KMS-11 (cell line): ENCODE measurements at regions not wholly inside any gene's neighbourhood (a gene's known extent, or its start where the extent isn't known, plus 50 kb on each side); places are given as distances from the start of the nearest gene placed in this dataset.

Experiments used
- H2AFZ ChIP-seq: fragments of 200-600 bp; sonication (generic); 2 replicates; pipeline ENCODE4 v1.6.1; 2016; ENCODE audit warnings: antibody characterized with exemption, mixed run types, low read depth
- H3K27ac ChIP-seq: fragments of 200-600 bp; sonication (generic); 2 replicates; pipeline ENCODE4 v1.6.1; 2016; ENCODE audit warnings: mild to moderate bottlenecking, mixed run types
- H3K27me3 ChIP-seq: fragments of 200-600 bp; sonication (generic); 2 replicates; pipeline ENCODE4 v1.6.1; 2017; ENCODE audit warnings: mild to moderate bottlenecking, low read depth, mixed run types, moderate library complexity; ENCODE audit not compliant: insufficient read depth
- H3K36me3 ChIP-seq: fragments of 200-600 bp; sonication (generic); 2 replicates; pipeline ENCODE4 v1.6.1; 2017; ENCODE audit warnings: mild to moderate bottlenecking, mixed run types; ENCODE audit not compliant: insufficient read depth
- H3K4me1 ChIP-seq: fragments of 200-600 bp; sonication (generic); 2 replicates; pipeline ENCODE4 v1.6.1; 2016; ENCODE audit warnings: mild to moderate bottlenecking, low read depth, mixed run types; ENCODE audit not compliant: poor library complexity, severe bottlenecking
- H3K4me2 ChIP-seq: fragments of 200-600 bp; sonication (generic); 2 replicates; pipeline ENCODE4 v1.7.0; 2016; ENCODE audit warnings: mild to moderate bottlenecking, mixed run types
- H3K4me3 ChIP-seq: fragments of 200-600 bp; sonication (generic); IDR thresholded peaks from 2 replicates; pipeline ENCODE4 v1.6.1; 2017; ENCODE audit warnings: low read depth, low read length, mixed read lengths; ENCODE audit not compliant: insufficient read depth
- H3K79me2 ChIP-seq: fragments of 200-600 bp; sonication (generic); 2 replicates; pipeline ENCODE4 v1.6.1; 2016; ENCODE audit warnings: low read depth, mixed run types; ENCODE audit not compliant: insufficient read depth
- H3K9ac ChIP-seq: fragments of 200-600 bp; sonication (generic); 2 replicates; pipeline ENCODE4 v1.6.1; 2016; ENCODE audit warnings: mild to moderate bottlenecking, mixed run types
- H4K20me1 ChIP-seq: fragments of 200-600 bp; sonication (generic); 2 replicates; pipeline ENCODE4 v1.6.1; 2016; ENCODE audit warnings: mild to moderate bottlenecking, mixed run types; ENCODE audit not compliant: insufficient read depth
- CTCF ChIP-seq: fragments of 200-600 bp; sonication (generic); conservative IDR thresholded peaks from 2 replicates; pipeline ENCODE4 v1.6.1; 2017; ENCODE audit warnings: low read depth, mild to moderate bottlenecking, antibody characterized with exemption, low read length, moderate library complexity, mixed read lengths

DNA sequence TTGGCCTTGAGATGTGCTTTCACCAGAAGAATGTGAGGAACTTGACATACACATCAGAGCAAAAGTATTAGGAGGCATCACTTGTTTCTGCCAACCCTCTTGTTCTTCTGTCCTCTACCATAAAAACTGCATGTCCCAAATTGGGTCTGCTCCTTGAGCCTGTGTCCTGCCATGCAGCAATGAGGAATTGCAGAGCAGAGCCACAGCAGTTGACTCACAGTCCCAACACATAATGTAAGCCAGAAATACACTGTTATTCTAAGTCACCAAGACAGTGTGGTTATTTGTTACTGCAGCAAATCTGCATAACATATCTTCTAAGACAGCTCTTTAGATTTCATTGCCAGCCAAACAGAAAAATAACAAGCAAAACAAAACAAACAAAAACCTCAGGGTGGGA lies 598.2 kb downstream of the PRELID2 start:
- H3K4me2 ChIP-seq, result no peak overlapping the region
- H3K27ac ChIP-seq, result no peak overlapping the region
- H3K4me1 ChIP-seq, result no peaks in the 10 kb centered on the region
- TF ChIP-seq CTCF, result no peak
- H4K20me1 ChIP-seq, result no peaks in the 10 kb centered on the region
- no peak overlapping the region for H3K9ac ChIP-seq
- no peaks in the 10 kb centered on the region for H3K27me3 ChIP-seq
- H3K4me3 ChIP-seq, result no peak overlapping the region
- no peaks in the 10 kb centered on the region for H3K36me3 ChIP-seq
- H3K79me2 ChIP-seq, result no peaks in the 10 kb centered on the region
- H2AFZ ChIP-seq, result no peak overlapping the region

- H3K4me3 ChIP-seq, result no peak overlapping the region
- H3K79me2 ChIP-seq, result no peaks in the 10 kb centered on the region
- H2AFZ ChIP-seq, result no peak overlapping the region
- H3K27ac ChIP-seq, result no peak overlapping the region
- H3K36me3 ChIP-seq, result no peaks in the 10 kb centered on the region
- no peak overlapping the region for H3K4me2 ChIP-seq
- no peaks in the 10 kb centered on the region for H4K20me1 ChIP-seq
- no peak overlapping the region for H3K9ac ChIP-seq
- no peak for TF ChIP-seq CTCF
- H3K4me1 ChIP-seq, result no peaks in the 10 kb centered on the region
- no peaks in the 10 kb centered on the region for H3K27me3 ChIP-seq
These were observed 599.0 kb downstream of the PRELID2 start for GRCh38 chr5:145236127-145236526.

- no peak overlapping the region for H2AFZ ChIP-seq
These were observed 601.7 kb downstream of the PRELID2 start for GRCh38 chr5:145233461-145233860.

DNA sequence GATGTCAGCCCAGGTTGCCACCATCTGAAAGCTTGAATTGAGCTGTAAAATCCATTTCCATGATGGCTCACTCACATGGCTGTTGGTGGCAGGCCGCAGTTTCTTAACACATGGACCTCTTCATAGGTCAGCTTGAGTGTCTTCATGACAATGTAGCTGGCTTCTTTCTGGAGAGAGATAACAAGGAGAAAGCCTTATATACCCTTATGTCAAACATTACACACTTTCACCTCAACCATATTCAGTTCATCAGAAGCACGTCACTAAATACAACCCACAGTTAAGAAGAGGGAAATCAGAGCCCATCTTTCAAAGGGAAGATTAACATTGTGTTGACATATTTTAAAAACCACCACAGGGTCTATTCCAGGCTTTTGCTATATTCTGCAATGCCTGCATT lies 604.4 kb downstream of the PRELID2 start:
- Histone ChIP-seq H3K36me3 (no peaks in the 10 kb centered on the region), H3K27ac (no peak overlapping the region), H3K4me1 (no peaks in the 10 kb centered on the region), H4K20me1 (no peaks in the 10 kb centered on the region), H3K4me3 (no peak overlapping the region), H3K27me3 (no peaks in the 10 kb centered on the region), H3K9ac (no peak overlapping the region), H3K79me2 (no peaks in the 10 kb centered on the region), H2AFZ (no peak overlapping the region), H3K4me2 (no peak overlapping the region)
- no peak for TF ChIP-seq CTCF

More at GRCh38 chr5:145233461-145233860, 601.7 kb downstream of the PRELID2 start:
- no peaks in the 10 kb centered on the region for H3K79me2 ChIP-seq
- no peaks in the 10 kb centered on the region for H3K36me3 ChIP-seq
- no peak for TF ChIP-seq CTCF
- H3K9ac ChIP-seq, result no peak overlapping the region
- no peaks in the 10 kb centered on the region for H3K4me1 ChIP-seq
- no peak overlapping the region for H3K4me3 ChIP-seq
- H3K27me3 ChIP-seq, result no peaks in the 10 kb centered on the region
- no peak overlapping the region for H3K27ac ChIP-seq
- no peak overlapping the region for H3K4me2 ChIP-seq
- H4K20me1 ChIP-seq, result no peaks in the 10 kb centered on the region
